HepG2 (cell line): ENCODE measurements at regions not wholly inside any gene's neighbourhood (a gene's known extent, or its start where the extent isn't known, plus 50 kb on each side); places are given as distances from the start of the nearest gene placed in this dataset.

Experiments
- ATAC-seq: fragments of 200-7000 bp; cut with Tn5 transposase; 3 replicates; pipeline ENCODE4 v1.9.1; 2020; ENCODE audit warnings: mild to moderate bottlenecking, moderate library complexity
- BruUV-seq: library from RNA; stranded (reverse); fragments of 400-500 nt; replicated peaks from 2 replicates; lab custom pipeline; 2021; lab: Mats Ljungman, UMichigan
- CTCF ChIA-PET: fragments of 300-600 bp; formaldehyde crosslinking; extraction: SDS; loops from one replicate; lab custom pipeline; 2021; ENCODE audit warnings: low total read pairs, inconsistent platforms, low intra/inter-chr PET ratio; lab: Yijun Ruan, JAX
- POLR2A ChIA-PET: fragments of 350-600 bp; sonication (Branson Sonifier 250); formaldehyde crosslinking; loops from one replicate; lab custom pipeline; 2020; ENCODE audit warnings: antibody characterized with exemption, inconsistent platforms; lab: Yijun Ruan, JAX
- DNase-seq: peaks from one replicate; pipeline ENCODE4 v3.0.0-alpha.2; 2015; ENCODE audit warnings: low spot score
- FAIRE-seq: peaks from 3 replicates; lab custom pipeline; 2011; peaks lifted over from hg19 to GRCh38; lab: Jason Lieb, UNC
- H2AFZ ChIP-seq: one replicate; pipeline ENCODE4 v1.6.1; 2011; ENCODE audit warnings: low read length, inconsistent platforms
- H3K27ac ChIP-seq: fragments of 300-600 bp; 3 replicates; pipeline ENCODE4 v1.8.0; 2011; ENCODE audit warnings: mixed run types, mild to moderate bottlenecking, mixed read lengths, low read length, inconsistent platforms; ENCODE audit not compliant: insufficient read depth; ENCODE audit errors: extremely low read length
- H3K27me3 ChIP-seq, 2 experiments: fragments of 200-600 bp in 1 of 2; 2 replicates in 1 of 2; 3 replicates in 1 of 2; pipeline versions ENCODE4 v1.6.0 to v1.8.0; 2011; ENCODE audit warnings: low read length in 2 of 2, mild to moderate bottlenecking in 2 of 2, moderate library complexity in 2 of 2, inconsistent platforms in 1 of 2; ENCODE audit not compliant: insufficient read depth in 2 of 2, control insufficient read depth in 1 of 2
- H3K36me3 ChIP-seq, 2 experiments: fragments of 200-600 bp in 1 of 2; replicated peaks in 1 of 2; 2 replicates in 1 of 2; 3 replicates in 1 of 2; pipeline versions ENCODE4 v1.5.1 to v1.8.0; 2011; ENCODE audit warnings: low read length in 2 of 2, inconsistent platforms in 1 of 2; ENCODE audit not compliant: insufficient read depth in 2 of 2, control insufficient read depth in 1 of 2
- H3K4me1 ChIP-seq: 2 replicates; pipeline ENCODE4 v1.5.1; 2012; ENCODE audit warnings: low read length, inconsistent platforms; ENCODE audit not compliant: insufficient read depth
- H3K4me2 ChIP-seq: 2 replicates; pipeline ENCODE4 v1.6.0; 2011; ENCODE audit warnings: low read depth, low read length, inconsistent platforms
- H3K4me3 ChIP-seq, 3 experiments: fragments of 200-600 bp in 1 of 3; sonication (generic), shearing (Covaris generic) in 1 of 3; replicated peaks in 1 of 3; 2 replicates each; pipeline ENCODE4 v1.5.1; 2011 to 2016; ENCODE audit warnings: low read length in 3 of 3, inconsistent platforms in 2 of 3, low read depth in 2 of 3, mild to moderate bottlenecking in 2 of 3, control low read depth in 1 of 3, mixed read lengths in 1 of 3; ENCODE audit not compliant: insufficient read depth in 1 of 3
- H3K79me2 ChIP-seq: one replicate; pipeline ENCODE4 v1.6.1; 2011; ENCODE audit warnings: low read length, inconsistent platforms; ENCODE audit not compliant: insufficient read depth
- H3K9ac ChIP-seq: 2 replicates; pipeline ENCODE4 v1.6.0; 2011; ENCODE audit warnings: mild to moderate bottlenecking, low read depth, low read length, inconsistent platforms; ENCODE audit not compliant: insufficient read depth
- H3K9me3 ChIP-seq: 2 replicates; pipeline ENCODE4 v1.5.1; 2012; ENCODE audit warnings: mild to moderate bottlenecking, low read length
- H4K20me1 ChIP-seq: 2 replicates; pipeline ENCODE4 v1.6.0; 2011; ENCODE audit warnings: inconsistent platforms, mild to moderate bottlenecking, low read length, moderate library complexity; ENCODE audit not compliant: insufficient read depth
- HES4 ChIP-seq: sonication (generic); formaldehyde crosslinking; IDR thresholded peaks from 2 replicates; pipeline ENCODE4 v1.9.0; 2021; ENCODE audit warnings: mild to moderate bottlenecking, missing genetic modification reagents, borderline replicate concordance
- ISX ChIP-seq: sonication (generic); formaldehyde crosslinking; conservative IDR thresholded peaks from 2 replicates; pipeline ENCODE4 v1.5.0; 2020; ENCODE audit warnings: missing genetic modification reagents
- MAFK ChIP-seq, 2 experiments: IDR thresholded peaks in 1 of 2; conservative IDR thresholded peaks in 1 of 2; 2 replicates each; pipeline ENCODE4 v1.6.1; 2011; ENCODE audit warnings: improper control_type of control experiment in 2 of 2, low read length in 2 of 2
- ZNF17 ChIP-seq: sonication (generic); formaldehyde crosslinking; IDR thresholded peaks from 2 replicates; pipeline ENCODE4 v1.5.0; 2020; ENCODE audit warnings: mild to moderate bottlenecking, missing genetic modification reagents
- ZNF546 ChIP-seq: sonication (generic); formaldehyde crosslinking; conservative IDR thresholded peaks from 2 replicates; pipeline ENCODE4 v1.8.1; 2023; ENCODE audit warnings: mild to moderate bottlenecking, missing genetic modification reagents
- WGBS: methylation state at CpG from one replicate; pipeline ENCODE4 v1.1.6; 2017; ENCODE audit warnings: low lambda C conversion rate; 5-methylcytosine and 5-hydroxymethylcytosine counted together
- in situ Hi-C: cut with HindIII; loops from 2 replicates; pipeline ENCODE4 v1.10.0; 2017; ENCODE audit warnings: low pct_unique_long_range_greater_than_20kb; ENCODE audit not compliant: extremely low pct_ligation_motif_present
- intact Hi-C: fragments of 100-400 bp; cut with micrococcal nuclease; formaldehyde crosslinking; loops from one replicate; pipeline ENCODE4 v1.10.0; 2022; ENCODE audit not compliant: unreplicated experiment
- TF ChIP-seq, protein P1 (sequence below): sonication (generic); formaldehyde crosslinking; IDR thresholded peaks from 2 replicates; pipeline ENCODE4 v1.9.0; 2021; ENCODE audit warnings: mild to moderate bottlenecking, missing genetic modification reagents

DNA sequence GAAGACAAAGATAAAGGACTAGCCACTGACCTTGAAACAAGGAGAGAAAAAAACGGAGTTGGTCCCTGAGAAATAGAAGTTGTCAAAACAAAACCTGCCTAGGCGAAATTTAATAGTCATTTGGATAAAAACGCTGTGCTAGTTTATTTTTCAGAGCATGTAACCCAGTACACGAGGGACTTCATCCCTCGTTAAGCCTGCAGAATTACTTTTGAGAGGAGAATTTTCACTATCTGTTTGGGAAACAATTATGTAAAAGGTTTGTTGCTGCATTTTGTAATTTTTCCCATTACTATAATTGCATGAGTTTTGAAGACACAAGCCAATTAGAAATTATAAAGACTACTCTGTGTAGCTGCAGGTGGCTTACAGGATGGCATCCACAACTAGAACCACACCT lies 71.6 kb upstream of the MAP3K7 start (continued):
- TF ChIP-seq, protein P1, sequence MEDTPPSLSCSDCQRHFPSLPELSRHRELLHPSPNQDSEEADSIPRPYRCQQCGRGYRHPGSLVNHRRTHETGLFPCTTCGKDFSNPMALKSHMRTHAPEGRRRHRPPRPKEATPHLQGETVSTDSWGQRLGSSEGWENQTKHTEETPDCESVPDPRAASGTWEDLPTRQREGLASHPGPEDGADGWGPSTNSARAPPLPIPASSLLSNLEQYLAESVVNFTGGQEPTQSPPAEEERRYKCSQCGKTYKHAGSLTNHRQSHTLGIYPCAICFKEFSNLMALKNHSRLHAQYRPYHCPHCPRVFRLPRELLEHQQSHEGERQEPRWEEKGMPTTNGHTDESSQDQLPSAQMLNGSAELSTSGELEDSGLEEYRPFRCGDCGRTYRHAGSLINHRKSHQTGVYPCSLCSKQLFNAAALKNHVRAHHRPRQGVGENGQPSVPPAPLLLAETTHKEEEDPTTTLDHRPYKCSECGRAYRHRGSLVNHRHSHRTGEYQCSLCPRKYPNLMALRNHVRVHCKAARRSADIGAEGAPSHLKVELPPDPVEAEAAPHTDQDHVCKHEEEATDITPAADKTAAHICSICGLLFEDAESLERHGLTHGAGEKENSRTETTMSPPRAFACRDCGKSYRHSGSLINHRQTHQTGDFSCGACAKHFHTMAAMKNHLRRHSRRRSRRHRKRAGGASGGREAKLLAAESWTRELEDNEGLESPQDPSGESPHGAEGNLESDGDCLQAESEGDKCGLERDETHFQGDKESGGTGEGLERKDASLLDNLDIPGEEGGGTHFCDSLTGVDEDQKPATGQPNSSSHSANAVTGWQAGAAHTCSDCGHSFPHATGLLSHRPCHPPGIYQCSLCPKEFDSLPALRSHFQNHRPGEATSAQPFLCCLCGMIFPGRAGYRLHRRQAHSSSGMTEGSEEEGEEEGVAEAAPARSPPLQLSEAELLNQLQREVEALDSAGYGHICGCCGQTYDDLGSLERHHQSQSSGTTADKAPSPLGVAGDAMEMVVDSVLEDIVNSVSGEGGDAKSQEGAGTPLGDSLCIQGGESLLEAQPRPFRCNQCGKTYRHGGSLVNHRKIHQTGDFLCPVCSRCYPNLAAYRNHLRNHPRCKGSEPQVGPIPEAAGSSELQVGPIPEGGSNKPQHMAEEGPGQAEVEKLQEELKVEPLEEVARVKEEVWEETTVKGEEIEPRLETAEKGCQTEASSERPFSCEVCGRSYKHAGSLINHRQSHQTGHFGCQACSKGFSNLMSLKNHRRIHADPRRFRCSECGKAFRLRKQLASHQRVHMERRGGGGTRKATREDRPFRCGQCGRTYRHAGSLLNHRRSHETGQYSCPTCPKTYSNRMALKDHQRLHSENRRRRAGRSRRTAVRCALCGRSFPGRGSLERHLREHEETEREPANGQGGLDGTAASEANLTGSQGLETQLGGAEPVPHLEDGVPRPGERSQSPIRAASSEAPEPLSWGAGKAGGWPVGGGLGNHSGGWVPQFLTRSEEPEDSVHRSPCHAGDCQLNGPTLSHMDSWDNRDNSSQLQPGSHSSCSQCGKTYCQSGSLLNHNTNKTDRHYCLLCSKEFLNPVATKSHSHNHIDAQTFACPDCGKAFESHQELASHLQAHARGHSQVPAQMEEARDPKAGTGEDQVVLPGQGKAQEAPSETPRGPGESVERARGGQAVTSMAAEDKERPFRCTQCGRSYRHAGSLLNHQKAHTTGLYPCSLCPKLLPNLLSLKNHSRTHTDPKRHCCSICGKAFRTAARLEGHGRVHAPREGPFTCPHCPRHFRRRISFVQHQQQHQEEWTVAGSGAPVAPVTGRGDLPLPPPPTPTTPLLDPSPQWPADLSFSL (CRISPR knock-in tag): no peak
- TF ChIP-seq ZNF546 (CRISPR knock-in tag) (no peak), ISX (CRISPR knock-in tag) (no peak), ZNF17 (CRISPR knock-in tag) (no peak)

DNA sequence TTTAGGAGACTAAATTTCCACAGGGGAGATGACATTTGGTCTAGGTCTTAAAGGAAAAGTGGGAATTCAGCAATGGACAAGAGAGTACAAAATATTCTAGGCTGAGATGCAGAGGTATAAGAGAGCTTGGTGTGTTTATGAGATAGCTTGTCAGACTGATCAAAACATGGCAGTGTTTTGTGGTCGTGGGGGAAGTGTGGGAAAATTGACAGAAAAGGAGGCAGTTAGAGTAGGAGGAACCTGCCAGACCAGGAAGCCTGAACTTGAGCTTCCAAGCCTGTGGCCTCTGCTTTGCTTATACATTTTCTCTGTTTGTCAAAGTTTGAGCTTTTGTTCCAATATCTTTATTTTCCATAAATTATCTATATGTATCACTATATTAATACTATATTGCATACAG lies 69.5 kb upstream of the MAP3K7 start:
- no peaks in the 10 kb centered on the region for H3K79me2 ChIP-seq
- BruUV-seq: no TSS peak
- H3K4me1 ChIP-seq: no peaks in the 10 kb centered on the region
- POLR2A ChIA-PET: no interaction called here
- H3K9me3 ChIP-seq: no peaks in the 10 kb centered on the region
- no peak overlapping the region for H3K4me3 ChIP-seq
- peaks cover 0 to 15% of the 10 kb centered on the region in 2 experiments; a peak in 2 of 5 replicates for H3K27me3 ChIP-seq
- no peak overlapping the region for H2AFZ ChIP-seq
- H3K36me3 ChIP-seq: no peaks in the 10 kb centered on the region
- CTCF ChIA-PET: no interaction called here
- WGBS: 0% methylated on average over 1 of the region's 1 CpG
- in situ Hi-C loops: no loop called here
- H3K4me2 ChIP-seq: no peak overlapping the region
- no peak for DNase-seq
- H3K9ac ChIP-seq: no peak overlapping the region
- no peak overlapping the region for H3K27ac ChIP-seq
- TF ChIP-seq HES4 (CRISPR knock-in tag) (no peak), MAFK (conservative IDR thresholded peaks at IDR 0.05 in 1 of 2, IDR thresholded peaks at IDR 0.05 in 1 of 2; ENCODE audit: low read length in 2 of 2) (0 out of 4 replicates have a peak, but pooled peaks of 1 of the 2 experiments have one; percentile 1)
- no peaks in the 10 kb centered on the region for H4K20me1 ChIP-seq
- no peak for FAIRE-seq
- no peak for ATAC-seq
- intact Hi-C loops: no loop called here
